ENCODE measurements at regions not wholly inside any gene's neighbourhood (a gene's known extent, or its start where the extent isn't known, plus 50 kb on each side); places are given as distances from the start of the nearest gene placed in this dataset.

DNA sequence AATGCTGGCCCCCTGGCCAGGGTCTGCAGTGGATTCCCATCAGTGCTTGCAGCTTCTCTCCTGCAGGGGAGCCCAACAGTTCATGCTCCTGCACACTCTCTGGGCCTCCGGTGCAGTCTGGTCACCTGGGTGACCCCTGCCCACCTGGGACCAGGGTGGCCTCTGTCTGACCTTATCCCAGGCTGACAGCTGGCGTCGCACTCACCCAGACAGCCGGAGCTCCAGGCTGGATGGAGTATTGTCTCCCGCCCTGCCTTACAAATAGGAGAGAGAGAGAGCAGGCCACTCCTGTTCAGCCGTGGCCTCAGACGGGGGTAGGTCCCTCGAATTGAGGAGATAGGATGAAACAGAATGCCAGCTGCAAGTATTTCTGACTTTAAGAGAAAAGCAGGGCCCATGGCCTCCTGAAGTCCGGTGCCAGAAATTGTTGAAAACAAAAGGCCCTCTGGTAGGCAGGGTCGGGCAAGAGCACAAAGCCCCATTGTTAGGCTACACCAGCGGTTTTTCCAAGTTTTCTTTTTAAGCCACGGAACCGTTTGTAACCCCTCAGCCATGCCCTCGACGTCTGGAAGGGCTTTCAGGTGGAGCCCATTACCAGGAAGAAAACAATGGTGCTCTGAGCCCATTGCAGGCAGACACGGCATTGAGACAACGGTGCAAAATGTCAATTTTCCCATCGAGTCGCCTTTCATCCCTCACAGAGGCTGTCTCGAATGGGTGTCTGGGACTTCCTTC lies 258.4 kb downstream of the BCL11A start:
- no peak for DNase-seq (ENCODE audit: low read depth)

DNA sequence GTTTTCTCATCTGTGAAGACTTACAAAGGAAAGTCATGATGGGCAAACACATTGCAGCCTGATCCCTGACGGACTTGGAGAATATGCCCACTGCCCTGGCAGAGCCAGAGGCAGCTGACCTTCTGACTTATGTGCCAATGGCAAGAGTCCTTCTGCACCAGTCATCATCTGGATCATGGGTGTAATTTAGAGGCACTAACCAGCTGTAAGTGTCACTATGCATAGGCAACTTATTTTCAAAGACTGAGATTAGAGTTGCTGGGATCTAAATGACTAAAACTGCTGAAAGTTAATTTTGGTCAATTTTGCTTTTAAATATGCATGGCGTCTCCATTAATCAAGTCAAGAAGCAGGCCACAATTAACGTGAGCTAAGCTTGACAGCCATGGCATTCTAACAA lies 261.2 kb downstream of the BCL11A start:
- no peak for DNase-seq (ENCODE audit: low read depth)

DNA sequence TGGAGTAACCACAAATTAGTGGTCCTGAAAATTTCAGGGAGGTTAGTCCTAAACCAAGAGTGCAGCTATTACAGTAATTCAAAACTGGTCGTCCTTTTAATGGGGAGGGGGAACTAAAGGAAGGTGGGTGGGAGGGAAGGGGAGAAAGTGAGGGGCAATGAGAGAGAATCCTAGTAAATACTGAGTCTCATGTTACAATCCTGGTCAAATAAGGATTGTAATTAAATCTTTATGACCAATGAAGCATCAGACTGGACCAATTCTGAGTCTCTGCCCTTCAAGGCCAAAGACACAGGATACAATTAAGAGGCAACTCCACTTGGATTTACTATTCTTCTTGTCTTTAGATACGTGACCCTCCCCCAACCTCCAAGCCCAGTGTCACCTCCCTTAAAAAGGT lies 262.9 kb downstream of the BCL11A start:
- no peak for DNase-seq (ENCODE audit: low read depth)

DNA sequence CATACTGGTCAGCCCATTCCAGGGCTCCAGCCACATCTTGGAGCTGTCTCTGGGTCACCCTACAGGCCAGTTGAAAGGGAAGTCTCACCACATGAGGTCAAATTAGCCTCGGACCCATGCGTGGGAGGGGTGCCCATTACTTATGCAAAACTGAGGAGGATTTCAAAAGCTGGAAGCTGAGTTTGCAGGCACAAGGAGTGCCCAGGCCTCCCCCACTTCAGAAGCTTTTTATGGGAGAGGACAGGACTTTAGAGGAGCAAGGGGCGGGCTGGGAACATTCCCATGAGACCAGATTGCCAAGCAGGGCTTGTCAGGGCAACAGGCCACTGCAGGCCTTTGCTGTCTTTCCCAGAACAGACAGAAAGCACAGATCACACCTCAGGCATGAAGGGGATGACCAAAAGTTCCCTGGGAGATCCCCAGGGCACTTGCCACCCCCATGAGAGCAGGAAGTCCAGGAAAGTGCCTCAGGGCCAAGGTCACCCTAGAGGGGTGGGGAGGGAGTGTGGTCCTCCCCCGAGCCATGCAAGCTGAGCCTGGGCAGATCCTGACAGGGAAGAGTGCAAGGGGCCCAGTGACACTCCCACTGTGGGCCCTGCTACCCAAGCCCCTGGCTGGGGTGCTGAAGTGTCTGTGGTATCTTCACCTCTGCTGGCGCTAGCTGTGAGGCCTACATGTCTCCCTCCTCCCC lies 267.7 kb downstream of the BCL11A start:
- no peak for DNase-seq (ENCODE audit: low read depth)

DNA sequence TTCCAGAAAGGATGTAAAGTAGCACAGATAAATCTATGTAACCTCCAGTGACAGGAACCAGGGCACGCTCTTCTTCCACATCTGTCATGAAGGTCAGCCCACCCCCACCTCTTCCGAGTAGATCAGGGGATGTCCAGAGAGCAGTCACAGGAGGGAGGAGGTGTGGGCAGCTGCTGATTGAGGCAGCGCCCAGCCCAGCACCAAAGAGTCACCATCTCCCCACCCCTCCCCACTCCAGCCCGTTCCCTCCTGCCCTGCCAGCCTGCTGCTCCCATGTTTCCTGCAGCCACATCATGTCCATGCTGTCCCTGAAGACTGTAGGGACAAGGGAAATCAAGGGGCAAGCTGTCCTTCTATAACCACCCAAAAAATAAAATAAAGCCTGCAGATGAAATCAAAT lies 269.8 kb downstream of the BCL11A start:
- no peak for DNase-seq (ENCODE audit: low read depth)

DNA sequence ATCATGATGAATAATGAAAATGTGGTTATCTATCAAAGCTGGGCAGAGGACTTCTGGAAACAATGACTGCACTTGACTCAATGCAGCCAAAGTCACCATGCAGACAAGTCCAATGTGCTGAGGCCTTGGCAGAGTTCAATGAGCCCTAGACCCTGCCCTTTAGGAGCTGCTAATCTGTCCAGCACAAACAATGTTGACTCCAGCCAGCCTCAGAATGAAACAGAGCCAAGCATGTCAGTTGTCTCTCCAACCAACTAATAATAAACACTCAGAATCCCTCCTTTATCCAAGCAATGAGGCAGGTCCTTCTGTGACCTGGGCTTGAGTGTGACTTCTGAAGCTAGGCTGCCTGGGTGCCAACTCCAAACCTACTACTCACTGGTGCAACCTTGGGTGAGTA lies 270.6 kb downstream of the BCL11A start:
- no peak for DNase-seq (ENCODE audit: low read depth)

DNA sequence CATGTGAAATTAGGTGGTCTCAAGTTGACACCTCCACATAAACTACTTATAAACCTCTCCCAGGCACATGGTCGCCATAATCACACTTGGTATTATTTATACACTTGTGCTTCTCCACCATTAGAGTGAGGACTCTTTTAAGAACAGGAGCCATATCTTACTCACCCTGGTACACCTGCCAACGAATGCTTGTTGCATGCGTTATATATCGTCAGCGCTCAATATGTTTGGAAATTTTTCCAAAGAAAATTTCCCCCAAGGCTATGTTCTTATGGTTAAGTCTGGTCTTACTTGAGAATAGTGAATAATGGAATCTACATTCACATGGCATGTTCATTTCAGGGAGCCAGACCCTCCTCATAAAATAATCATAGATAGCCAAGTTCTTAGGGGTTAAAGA lies 271.7 kb downstream of the BCL11A start:
- DNase-seq (ENCODE audit: low read depth): no peak

DNA sequence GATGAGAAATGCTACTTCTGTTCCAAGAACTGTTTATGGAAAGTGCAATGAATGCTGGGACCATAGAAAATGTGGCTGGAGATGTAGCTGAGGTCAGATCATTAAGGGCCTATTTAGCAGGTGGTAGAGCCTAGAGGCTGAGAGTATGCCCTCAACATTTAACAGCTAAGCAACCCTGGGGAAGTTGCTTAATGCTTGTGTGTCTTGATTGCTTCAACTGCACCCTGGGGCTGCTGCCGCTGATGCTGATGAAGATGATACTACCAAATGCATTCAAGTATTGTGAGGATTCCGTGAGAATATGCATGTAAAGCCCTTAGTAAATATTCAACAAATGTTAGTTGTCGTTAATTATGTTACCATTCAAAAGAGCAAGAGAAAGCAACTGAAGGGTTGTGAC lies 273.2 kb downstream of the BCL11A start:
- DNase-seq (ENCODE audit: low read depth): no peak

DNA sequence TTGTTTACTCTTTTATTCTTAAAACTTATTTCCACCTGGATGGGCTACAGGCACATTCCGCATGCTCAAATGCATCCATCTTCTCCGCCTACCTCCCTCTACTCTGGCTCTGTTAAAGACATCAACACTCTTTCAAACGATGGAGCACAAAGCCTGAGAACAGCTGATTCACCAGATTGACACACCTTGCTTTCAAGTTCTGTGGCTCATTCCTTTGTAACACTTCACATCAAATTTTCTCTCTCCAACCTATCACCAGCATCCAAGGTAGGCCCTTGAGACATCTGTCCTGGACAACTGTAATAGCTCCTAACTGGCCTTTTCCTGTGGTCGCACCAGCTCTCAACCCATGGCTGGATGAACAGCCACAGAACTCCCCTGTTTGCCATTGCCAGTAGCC lies 274.5 kb downstream of the BCL11A start:
- DNase-seq (ENCODE audit: low read depth): no peak

DNA sequence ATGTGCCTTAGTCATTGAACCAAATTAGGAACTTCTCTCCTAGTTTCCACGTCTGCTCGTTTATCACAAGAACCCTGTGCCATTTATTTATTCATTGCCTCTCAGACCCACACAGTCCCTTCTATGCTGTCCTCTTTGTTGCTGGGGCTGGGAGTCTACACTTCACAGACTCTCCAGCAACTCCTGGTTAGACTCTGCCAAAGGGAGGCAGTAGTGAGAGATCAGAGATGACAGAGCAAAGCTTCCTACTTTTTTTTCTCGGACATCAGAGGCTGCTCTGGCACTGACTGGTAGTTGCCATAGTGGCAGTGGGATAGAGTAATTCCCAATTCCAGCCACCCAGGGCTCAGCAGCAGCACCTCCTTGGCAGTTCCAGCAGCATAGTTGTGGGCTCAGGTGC lies 277.5 kb downstream of the BCL11A start:
- DNase-seq (ENCODE audit: low read depth): no peak

DNA sequence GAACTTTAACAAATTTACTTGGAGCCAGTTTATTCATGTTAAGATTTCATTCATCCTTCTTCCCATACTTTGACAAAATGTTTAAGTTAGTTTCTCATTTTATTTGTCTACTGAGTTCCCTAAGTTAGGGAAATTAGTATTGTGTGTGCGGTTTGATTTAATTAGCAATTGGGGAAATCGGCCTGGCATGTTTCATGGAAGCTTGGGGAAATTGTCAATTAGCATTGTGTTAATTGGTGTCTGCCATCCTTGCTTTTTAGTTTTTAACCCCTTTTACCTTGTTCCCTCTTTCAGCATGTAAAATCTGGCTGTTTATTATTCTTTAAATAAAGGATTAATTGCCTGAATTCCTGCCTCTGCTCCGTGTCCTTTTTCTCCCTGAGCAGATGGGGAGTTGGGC lies 279.6 kb downstream of the BCL11A start:
- no peak for DNase-seq (ENCODE audit: low read depth)

DNA sequence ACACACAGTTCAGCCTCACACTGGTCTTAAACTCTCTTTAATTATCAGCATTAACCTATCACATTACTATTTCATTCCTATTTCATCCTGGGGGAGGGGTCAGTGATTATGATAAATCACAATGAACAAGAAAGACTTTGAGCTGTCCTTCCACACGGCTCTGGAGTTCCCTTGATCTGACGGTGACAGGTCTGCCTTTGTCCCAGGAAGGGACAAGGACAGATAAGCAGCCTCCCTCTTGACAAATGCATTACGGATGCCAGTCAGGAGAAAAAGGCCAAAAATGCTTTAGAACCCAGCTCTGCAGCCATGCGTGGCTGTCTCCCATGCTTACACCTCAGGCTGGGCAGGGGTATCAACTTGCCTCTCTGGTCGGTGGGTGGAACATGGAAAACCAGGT lies 281.7 kb downstream of the BCL11A start:
- no peak for DNase-seq (ENCODE audit: low read depth)

DNA sequence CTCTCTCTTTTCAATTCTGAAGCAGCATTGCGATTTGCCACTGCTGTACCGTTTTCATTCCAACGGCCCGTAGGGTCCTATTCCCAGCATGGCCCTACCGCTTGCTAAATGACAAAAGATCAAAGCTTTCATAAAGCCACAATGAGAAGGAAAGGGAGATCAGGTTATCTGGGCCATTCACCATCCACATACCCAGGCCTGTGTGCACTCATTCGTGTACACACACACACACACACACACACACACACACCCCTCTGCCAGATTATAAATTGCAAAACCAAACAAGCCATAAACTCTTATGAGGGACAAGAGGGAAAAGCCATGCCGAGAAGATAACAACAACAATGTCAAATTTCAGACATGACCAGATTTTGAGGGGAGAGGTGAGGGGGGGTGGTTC lies 282.3 kb downstream of the BCL11A start:
- DNase-seq (ENCODE audit: low read depth): no peak

DNA sequence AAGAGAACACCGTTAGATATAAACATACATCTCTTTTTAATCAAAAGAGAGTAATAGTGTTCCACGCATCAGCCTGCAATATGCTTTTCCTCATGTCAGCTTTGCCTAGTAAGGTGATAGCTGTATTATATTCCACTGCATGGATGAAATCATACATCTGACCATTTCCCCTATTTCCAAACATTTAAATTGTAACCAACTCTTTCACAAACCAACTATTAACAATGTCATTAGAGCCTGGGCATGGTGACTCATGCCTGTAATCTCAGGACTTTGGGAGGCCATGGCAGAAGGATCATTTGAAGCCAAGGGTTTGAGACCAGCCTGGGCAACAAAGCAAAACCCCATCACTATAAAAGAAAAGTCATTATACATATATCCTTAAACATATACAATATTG lies 284.8 kb downstream of the BCL11A start:
- no peak for DNase-seq (ENCODE audit: low read depth)

DNA sequence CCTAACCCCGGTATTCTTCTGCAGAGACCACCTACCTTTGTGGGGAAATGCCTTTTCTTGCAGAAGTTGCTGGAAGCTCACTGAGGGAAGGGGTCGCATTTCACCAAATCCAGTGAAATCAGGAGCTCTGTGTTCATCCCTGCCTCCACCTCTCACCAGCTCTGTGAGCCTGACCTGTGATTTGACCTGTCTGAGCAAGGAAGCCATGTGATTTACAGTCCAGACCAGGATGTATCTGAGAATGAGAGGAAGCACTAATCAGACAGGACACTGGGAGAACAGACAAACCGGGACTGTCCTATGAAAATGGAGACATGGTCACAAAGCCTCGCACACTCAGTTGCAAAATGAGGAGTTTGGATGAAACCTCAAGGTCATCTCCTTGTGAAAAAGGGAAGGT lies 285.4 kb downstream of the BCL11A start:
- DNase-seq (ENCODE audit: low read depth): no peak

DNA sequence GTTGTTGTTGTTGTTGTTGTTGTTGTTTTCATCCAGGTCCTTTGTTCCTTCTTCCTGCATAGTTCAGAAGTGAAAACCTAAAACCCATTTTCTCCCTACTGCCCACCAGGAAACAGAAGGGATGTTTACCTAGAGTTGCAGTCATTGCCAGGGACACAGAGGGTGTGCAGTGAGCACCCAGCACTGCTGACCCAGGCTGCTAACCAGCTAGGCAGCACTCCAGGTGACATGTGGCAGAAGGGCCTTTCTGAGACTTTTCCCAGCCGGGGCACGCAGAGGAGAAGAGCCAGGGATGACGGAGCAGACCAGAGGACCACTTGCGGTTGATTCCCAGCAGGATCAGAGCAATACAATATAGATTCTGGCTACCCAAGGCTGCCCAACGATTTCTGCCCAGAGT lies 286.3 kb downstream of the BCL11A start:
- DNase-seq (ENCODE audit: low read depth): no peak

DNA sequence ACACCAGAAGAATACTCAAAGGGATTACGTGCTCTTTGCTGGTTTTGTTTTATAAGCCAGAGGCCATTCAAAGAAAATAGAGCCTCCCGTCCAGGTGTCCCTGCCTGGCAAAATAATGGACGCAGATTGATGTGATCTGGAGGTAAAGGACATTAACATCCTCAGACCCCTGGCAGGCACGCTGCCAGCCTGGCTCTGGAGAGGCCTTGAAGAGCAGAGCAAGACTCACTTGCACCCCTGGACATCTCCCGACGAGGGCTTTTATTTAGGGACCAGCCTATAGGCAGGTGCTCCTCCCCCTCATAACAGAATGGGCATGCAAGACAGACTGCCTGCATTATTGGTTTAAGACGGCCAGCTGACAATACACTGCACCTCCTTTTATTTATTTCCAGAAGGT lies 291.3 kb downstream of the BCL11A start:
- no peak for DNase-seq (ENCODE audit: low read depth)

DNA sequence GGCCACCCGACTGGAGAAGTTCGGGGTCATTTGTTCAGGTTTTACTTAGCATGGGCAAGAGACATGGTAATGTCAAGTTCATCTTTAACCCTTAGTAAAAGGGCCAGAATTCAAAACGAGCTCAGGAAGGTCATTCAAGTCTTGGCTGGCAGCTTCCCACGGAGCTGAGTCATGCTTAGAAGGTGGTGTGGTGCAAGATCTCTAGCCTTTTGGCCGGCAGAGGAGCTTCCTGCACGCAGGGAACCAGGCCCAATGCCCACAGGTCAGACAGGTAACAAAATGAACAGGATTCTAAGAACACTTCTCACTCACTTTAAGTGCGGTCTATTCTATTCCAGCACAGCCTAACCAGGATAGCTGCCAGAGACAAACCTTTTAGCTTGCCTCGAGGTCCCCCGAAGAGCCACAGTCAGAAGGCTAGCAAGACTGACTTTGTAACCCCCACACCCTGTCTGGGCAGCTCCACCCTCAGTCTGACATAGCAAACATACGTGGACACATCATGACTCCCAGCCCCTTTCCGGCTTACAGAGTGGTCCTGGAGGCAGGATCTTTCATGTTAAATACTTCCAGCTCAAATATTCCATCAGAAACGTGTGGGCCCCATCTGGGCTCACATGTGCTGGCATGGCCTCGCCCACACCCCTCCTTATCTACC lies 292.7 kb downstream of the BCL11A start:
- no peak for DNase-seq (ENCODE audit: low read depth)

DNA sequence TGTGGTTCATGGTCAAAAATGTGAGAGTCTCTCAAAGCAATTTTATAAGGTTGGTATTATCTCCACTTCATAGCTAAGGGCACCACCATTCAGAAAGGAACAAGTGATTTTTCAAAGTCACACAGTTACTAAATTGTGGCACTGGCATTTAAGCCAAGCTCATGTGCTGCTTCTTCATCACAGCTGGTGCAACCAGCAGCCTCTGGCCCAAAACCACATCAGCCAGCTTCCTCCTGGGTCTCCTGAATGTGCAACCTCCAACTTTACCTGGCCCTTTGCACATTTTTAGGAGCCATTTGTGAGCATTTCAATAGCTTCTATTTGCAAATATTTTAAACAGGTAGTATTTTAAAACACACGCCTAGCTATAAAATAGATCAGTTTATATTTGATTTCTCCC lies 293.7 kb downstream of the BCL11A start:
- DNase-seq (ENCODE audit: low read depth): no peak

DNA sequence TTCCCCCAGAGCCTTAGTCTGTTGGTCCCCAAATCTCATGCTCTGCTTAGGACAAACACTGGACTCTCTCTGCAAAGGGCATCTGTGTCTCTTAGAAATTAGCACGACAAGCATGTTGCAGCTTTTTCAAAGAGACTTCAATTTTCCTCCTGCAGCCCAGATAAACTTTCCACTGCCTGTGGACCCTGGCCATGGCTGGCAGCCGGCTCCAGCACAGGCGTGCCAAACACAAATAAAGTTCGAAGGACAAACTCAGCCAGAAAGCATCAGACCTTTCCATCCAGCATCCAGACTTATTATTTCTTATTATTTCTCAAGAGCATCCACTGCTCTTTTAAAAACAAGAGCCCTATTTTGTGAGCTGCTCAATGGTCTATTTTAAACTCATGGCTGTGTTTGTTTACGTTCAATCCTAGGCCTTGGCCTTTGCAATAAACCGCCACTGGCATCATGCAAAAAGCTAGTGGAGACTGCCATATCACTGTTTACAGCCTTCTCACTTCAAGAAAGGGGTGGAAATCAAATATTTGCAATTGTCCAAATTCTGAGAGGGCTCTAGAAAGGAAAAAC lies 300.8 kb downstream of the BCL11A start:
- DNase-seq (ENCODE audit: low read depth): no peak

DNA sequence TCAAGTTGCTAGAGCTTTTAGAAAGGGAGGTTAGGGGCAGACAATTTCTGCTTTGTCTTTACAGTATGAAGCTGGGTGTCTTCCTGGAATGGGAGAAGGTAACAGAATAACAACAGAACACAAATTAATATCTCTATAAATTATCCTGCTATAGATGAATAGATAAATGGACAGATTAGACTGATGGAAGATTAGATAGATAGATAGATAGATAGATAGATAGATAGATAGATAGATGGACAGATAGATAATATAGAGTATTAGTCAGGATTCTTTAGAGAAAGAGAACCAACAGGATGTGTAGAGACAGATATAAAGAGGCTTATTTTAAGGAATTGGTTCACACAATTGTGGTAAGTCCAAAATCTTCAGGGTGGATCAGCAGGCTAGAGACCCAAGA lies 302.2 kb downstream of the BCL11A start:
- no peak for DNase-seq (ENCODE audit: low read depth)

DNA sequence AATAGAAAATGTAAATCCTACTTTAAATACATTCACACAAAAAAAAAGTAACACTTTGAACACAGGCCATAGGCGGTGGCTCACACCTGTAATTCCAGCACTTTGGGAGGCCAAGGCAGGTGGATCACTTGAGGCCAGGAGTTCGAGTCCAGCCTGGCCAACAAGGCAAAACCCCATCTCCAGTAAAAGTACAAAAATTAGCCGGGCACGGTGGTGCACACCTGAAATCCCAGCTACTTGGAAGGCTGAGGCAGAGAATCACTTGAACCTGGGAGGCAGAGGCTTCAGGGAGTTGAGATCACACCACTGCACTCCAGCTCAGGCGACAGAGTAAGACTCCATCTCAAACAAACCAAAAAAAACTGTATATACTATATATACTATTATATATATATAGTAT lies 303.6 kb downstream of the BCL11A start:
- no peak for DNase-seq (ENCODE audit: low read depth)

DNA sequence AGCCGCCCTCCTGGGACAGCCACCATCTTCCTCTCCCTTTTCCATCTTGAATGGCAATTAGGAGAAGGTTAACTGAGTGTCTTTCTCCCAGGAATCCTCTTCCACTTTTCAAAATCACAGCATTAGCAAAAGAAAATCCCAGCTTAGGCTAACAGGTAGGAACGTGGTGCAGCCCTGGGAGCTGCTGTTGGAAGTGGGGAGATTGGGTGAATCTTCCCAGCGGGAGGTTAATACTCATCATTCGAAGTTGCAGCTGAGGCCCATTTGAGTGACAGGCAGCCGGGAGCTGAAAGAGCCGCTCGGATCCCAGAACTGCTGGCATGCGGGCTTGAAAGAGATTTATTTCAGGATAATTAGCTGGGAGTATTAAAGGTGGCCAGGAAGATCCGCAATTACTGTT lies 306.0 kb downstream of the BCL11A start:
- DNase-seq (ENCODE audit: low read depth): no peak

Measured in CMK (cell line).